ENCODE measurements at regions not wholly inside any gene's neighbourhood (a gene's known extent, or its start where the extent isn't known, plus 50 kb on each side); places are given as distances from the start of the nearest gene placed in this dataset.
"Not testable (repeated sequence)": the region's sequence is repeated elsewhere in the genome, so short reads cannot be mapped to it uniquely, and the experiment has no call there.

DNA sequence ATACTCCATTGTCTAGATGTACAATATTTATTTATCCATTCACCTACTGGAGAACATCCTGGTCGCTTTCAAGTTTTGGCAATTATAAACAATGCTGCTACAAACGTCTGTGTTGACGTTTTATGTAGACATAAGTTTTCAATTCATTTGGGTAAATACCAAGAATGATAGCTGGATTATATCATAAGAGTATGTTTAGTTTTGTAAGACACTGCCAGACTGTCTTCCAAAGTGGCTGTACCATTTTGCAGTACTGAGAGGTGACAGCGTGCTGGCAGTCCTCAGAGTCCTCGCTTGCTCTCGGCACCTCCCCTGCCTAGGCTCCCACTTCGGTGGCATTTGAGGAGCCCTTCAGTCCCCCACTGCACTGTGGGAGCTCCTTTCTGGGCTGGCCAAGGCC, 253.3 kb upstream of the INTU start:
- no peak for DNase-seq

DNA sequence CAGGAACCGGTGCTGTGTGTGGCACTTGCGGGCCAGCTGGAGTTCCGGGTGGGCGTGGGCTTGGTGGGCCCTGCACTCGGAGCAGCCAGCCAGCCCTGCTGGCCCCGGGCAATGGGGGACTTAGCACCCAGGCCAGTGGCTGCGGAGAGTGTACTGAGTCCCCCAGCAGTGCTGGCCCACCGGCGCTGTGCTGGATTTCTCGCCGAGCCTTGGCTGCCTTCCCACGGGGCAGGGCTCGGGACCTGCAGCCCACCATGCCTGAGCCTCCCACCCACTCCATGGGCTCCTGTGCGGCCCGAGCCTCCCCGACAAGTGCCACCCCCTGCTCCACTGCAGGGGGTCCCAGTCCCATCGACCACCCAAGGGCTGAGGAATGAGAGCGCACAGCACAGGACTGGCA, 252.8 kb upstream of the INTU start:
- DNase-seq = not testable (repeated sequence)

DNA sequence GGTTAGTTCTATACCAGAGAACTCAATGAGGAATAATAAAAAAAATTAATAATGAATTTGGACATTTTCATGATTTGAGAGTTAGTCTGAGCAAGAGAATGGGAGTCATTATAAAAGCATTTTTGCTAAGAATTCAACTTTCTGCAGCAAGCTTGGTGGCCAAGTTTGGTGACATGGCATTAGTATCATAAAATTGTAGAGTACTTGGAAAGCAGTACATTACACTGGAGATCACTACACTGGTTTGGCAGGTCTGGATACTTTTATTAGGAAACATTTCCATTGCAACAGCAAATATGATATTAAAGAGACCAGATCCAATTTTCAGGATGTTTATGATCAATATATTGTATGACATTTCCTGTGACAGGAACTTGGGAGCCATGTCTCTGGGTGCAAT, 249.1 kb upstream of the INTU start:
- no peak for DNase-seq

DNA sequence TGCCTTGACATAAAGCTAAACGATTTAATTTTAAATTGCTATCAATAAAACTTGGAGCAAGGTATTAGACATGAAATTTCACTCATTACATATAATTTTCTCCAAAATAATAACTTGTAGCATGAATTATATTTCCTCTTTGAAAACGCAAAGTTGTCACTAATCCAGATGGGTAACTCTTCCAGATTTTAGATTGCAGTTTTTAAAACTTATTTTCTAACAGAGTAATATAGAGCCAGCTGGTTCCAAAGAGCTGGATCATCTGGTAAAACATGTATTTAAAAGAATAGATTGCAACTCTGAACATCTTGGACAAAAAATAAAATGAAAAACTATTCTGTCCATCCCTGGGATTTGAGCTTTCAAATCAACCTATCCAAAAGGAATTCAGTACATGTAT, 238.2 kb upstream of the INTU start:
- DNase-seq = no peak

DNA sequence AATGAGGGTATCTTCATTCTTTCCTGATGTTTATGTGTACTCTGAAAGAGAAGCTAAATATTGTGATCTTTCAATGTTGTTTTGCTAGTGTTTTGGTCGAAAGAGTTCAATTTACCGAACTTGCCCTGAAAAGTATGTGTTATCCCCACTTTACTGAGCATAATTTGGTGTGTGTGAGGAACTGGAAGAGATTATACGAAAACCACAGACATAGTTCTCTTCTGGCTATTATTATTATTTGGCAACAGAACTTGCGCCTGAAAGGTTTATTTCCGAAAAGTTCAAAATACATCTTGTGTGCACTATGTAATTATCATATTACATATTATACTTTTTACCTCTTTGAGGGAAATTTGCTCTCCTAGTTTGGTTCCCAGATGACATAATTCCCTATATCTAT, 232.5 kb upstream of the INTU start:
- no peak for DNase-seq

DNA sequence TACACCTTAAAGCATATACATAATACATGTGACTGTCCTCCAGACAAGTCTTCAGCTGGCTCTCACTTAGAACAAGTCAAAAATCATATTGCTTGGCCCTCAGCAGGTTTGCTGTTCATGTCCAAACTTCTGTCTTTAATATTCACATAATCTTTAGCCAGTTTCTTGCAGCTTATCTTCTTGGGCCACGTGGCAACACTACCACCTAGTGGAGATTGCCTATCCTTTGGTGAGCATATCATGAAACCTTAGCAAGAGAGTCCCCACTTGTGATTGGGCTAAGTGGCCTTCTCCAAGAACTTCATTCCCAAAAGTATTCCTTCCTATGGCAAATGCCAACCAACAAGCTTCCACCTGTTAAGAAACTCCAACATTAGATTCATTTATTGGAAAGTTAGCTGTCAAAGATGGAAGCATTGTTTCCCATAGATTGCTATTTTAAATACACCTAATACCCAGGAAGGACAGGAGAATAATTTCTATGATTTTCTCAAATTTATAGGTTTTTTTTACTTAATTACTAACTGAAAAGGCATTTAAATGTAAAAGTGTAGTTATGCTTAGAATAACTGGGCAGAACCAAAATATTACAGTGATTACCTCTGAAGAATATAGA, 231.9 kb upstream of the INTU start:
- no peak for DNase-seq

DNA sequence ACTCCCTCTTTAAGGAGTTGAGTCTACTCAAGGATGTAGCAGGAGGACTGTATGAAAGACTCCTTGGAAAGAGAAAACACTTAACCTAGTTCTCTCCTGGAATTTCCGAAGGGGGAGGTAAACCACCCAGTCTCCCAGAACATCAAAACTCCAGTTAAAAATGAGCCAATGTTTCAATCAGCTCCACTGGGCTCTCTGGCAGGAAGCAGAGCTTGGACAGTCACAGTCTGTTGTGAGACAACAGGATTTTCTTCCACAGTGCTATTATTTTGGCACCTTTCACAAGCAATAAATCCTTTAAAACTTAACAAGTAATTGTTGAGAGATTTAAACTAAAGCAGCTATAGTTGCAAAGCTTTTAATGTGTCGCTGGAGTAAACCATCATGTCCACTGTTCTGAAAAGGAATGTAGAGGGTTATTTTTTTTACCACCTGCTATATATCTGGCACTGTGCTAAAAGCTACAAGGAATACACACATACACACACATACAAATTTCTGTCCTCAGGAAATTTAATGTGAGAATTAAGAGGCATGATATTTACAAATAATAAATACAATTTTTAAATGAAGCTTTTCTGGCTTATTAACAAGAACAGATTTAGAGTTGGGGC, 229.2 kb upstream of the INTU start:
- no peak for DNase-seq

DNA sequence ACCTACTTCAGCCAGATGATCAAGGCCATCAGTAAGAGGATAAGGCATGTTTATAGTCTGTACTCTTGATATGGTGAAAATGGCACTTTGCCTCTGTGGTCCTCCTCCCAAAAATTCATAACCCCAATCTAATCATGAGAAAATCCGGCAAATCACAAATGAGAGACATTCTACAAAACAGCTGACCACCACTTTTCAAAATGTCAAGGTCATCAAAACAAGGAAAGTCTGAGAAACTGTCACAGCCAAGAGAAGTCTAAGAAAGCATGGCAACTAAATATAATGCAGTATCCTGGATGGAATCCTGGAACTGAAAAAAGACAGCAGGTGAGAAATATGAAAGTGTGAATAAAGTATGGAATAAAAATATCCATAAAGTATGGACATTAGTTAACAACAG, 226.6 kb upstream of the INTU start:
- DNase-seq = no peak

DNA sequence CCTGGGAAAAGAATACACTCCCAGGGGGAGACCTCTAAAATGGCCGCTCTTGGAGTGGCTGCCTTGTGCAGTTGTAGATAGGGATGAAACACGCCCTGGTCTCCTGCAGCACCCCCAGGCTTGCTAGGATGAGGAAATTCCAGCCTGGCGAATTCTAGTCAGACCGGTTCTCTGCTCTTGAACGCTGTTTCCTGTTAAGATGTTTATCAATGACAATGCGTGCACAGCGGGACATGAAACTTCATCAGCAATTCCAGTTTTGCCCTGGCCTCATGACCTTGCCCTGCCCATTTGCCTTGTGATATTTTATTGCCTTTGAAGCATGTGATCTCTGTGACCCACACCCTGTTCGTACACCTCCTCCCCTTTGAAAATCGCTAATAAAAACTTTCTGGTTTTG, 225.2 kb upstream of the INTU start:
- peak; percentile 48 for DNase-seq

DNA sequence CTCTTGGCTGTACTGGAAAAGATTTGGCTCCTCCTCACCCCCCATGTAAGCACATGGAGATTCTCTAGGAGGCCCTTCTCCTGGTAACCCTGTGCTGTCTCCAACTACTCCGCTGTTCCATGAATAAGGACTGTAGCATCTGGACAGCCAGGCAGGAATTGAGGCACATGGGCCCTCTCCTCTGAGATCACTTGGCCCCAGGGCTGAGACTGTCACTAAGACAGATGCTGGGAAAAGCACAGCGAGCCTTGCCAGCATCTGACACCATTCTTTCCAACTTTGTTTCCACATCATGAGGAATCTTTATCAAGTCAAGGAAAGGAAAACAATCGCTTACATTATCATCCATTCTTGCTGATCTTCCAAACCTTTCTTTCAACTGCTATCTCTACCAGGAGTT, 222.6 kb upstream of the INTU start:
- no peak for DNase-seq

DNA sequence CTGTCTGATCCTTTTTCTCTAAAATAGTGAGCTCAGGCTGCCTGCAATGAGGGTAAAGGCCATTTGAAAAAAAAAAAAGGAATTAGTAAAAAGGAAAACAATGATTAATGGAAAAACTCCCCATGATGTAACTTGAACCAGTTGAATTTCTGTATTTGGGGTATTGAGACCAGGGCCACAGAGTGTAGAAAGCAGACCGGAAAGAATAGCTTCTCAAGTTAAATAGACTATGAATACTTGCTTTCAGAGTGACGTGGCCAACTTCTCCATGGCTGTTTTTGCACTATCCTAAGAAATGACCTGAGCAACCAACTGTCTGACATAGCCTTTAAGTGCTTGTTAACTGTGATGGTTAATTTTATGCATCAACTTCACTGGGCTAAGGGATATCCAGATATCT, 222.1 kb upstream of the INTU start:
- no peak for DNase-seq

DNA sequence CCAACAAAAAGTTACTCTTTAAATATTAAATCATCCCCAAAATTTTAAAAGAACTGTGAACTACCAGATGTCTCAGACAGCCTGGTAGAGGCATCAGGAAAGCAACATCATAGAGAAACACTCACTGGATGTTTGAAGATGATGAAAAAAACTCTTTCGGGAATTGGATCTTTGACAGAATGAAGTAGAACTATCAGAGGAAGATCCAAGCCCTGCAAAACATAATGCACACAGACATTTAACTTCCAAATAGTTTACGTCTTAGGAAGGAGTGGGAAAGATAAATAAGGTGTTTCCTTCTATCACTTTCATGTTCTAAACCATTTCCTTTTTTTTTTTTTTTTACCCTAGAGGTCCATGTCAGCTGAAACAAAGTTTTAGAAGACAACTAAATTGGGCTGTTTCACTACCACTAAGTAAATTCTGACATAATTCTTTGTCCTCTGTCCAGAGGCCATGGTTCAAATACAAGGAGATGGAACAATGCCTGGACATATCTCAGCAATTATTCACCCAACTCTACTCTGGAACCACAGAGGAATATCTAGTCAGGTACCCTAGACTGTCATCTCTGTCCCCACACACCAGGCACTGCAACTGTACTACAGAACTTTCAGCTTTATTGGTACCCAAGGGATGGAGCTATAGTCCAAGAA, 217.7 kb upstream of the INTU start:
- DNase-seq = no peak

DNA sequence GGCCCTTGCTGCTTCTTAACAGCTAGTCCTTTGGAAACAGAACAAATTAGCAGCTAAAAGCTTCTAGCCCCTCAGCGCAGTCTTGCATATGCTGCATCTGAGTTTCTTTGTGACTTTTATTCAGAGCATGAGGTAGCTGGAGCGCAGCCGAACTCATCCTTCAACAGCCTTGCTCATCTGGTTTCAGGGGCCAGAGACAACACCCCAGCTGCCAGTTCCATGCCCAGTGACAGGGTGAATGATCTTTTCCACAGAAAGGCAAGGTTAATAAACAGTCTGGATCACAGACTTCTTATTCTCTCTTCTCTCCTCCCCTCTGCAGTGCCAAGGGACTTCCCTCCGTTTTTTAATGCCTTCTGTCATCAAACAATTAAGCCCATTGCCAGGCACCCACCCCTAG, 216.6 kb upstream of the INTU start:
- no peak for DNase-seq

DNA sequence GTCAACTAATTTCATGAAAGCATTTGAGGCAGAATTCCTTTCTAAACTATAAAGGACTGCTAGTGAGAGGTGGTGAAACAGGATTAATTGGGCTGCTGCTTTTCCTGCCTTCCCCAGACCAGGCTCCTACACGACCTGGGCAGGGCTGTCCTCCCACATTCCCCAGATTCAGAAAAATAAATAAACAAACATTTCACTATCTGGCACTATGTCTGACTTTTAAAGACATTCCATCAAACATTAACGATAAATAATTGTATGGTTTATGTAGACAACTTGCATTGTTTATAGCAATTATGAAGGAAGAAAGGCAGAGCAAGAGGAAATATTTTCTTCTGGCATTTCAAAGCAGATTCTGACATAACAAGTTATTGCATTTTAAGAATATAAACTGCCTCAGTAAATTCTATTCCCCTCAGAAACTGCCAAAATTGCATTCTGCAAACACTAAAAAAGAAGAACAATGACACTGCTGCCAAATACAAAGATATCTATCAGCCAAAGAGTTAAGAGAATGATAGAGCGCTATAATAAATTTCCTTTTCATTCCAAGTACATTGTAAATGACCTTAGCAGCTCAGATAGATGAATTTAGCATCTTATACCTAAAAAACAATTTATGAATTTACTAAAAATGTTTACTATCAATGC, 214.7 kb upstream of the INTU start:
- DNase-seq = no peak

DNA sequence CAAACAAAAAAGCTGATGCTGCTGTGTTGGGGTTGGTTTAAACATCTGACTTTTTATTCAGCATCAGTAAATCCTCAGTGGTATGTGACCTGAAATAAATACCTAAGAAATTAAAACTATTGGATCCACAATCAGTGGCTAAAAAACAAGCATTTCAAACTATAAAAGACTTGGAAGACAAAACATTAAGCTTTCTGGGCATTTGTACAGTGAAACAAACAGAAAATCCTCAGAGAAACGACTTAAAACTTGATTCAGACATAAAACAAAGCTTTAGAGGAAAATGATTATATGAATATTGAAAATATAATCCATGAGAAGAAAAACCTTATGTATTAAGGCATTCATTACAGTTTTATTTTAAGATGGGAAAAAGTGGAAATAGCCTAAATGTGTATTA, 213.3 kb upstream of the INTU start:
- DNase-seq = no peak

DNA sequence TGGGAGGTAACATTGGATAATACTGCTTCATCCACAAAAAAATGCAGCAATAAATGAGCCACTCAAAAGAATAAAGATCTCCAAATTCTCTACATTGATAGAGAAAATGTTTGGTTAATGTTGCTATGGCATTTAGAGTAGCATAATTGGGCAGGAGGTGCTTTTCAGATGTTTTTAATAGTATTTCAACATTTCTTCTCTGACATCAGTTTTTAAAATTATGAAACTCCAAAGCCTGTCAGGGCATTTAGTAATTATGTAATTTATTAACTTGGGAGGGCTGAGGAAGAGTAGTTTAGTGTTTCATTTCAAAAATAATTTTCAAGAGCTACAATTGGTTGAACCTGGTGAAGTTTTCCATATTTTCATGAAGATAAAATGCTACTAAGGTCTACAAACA, 211.3 kb upstream of the INTU start:
- no peak for DNase-seq

DNA sequence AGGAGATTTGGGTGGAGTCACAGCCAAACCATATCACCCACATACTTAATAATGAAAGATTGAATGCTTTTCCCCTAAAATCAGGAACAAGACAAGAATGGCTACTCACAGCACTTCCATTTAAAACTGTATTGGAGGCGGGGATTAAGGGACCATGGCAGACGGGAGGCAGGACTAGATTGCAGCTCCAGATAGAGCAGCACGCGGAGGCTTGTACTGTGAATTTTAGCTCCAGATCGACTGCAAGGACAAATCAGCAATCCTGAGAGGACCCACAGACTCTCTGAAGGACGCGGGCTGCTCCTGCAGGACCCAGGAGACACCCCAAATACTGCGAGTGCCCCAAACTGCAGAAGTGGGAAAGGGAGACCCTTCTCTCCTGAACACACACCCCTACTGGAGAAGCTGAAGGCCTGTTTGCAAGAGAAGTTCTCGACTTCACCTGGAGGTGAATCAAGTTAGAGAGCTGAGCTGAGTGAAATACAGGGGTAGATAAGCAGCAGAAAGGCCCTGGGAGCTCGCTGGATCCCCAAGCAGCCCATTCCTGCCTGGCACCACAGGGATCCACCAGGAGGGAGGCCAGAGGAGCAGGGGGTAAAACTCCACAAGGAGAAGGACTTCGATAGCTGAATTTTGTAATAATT, 207.4 kb upstream of the INTU start:
- DNase-seq = no peak

DNA sequence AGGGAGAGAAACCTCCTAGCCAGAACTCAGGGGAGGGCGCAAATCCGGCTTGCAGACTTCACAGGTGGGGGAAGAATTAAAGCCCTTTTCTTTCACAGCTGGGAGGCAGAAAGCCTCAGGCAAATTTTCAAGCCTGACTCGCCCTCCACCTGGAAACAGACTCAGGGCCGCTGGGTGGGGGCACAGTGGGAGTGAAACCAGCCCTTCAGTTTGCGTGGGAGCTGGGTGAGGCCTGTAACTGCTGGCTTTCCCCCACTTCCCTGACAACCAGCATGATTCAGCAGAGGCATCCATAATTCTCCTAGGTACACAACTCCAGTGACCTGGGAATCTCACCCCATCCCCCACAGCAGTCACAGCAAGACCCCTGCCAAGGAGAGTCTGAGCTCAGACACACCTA, 206.9 kb upstream of the INTU start:
- no peak for DNase-seq

DNA sequence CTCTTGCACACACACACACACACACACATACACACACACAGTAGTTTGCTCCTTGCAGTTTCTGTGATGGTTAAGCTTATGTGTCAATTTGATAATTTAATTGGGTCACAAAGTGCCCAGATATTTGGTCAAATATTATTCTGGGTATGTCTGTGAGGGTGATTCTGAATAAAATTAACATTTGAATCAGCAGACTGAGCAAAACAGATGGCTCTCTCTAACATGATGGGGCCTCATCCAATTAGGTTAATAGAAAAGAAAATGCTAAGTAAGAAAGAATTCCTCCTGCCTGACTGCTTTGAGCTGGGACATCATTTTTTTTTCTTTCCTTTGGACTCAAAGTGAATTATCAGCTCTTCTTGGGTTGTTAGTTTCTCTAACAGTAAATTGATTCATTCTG, 191.2 kb upstream of the INTU start:
- DNase-seq = no peak

DNA sequence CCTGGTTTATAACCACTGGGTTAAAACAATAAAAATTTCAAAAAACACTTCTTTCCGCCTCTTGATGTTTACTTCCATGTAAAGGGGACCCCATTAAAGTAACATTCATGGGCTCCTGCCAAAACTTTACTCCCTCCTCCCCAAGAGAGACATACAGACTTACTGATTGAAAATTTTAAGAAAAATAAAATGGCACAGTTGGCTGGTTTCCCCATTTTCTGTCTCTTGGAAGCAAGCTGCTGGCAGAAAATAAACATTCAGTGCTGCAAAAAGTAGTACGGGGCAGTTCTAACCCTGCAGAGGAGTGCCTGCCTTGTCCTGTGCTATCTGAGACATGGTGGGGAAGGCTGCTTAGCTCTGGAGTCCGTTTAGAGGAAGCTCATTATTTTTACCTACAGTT, 187.3 kb upstream of the INTU start:
- DNase-seq = no peak

DNA sequence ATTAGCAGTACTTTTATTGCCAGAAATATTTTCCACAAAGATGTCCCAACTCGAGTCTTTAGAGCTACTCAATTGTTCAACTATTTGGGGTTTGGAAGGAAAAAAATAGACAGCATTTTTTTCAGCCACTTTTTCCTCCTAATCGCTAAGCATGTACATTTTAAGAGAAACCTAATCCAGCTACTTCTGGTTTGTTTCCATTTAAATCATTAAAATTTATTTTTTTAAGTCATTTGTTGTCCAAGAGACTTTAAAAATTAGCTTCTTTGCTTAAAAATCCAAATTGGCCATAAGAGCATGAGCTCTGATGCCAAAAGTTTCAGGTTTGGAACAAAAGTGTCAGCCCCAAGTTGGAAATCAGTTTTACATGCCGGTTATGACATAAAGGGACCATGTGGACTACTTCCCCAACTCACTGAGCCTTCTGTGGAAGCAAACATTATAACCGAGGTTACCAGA, 186.3 kb upstream of the INTU start:
- no peak for DNase-seq

DNA sequence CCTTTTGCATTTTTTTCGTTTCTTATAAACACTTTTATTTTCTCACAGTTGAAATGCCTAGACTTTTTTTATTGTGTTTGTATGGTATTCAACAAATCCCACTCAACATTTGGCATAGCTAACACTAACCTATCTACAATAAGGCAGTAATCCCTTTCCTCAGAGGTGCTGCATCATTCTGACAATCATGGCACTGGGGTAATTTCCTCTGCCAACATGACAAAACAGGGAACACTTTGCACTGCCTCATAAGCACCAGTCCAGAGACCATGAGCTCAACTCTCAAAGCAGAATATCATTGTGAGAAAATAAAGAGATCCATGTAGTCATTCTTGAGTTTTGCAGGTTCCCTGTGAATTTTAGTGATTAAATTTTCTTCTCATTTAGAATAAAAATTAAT, 183.8 kb upstream of the INTU start:
- DNase-seq = no peak

DNA sequence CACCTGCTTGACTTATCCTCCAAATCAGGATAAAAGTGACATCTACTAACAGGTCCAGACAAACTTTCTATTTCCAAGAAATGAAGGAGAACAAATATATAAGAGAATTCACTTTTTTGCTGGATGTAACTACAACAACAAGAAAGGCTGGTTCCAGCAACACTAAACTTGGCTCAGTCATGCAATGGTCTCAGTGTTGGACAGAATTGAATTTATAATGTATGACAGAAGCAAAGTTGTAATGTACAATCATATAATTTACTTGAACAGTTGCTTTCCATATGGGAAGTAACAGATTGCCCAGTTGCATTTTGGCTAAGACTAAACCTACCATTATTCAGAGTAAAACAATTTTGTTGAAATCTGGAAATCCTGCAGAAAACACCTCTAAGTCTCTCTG, 183.3 kb upstream of the INTU start:
- no peak for DNase-seq

DNA sequence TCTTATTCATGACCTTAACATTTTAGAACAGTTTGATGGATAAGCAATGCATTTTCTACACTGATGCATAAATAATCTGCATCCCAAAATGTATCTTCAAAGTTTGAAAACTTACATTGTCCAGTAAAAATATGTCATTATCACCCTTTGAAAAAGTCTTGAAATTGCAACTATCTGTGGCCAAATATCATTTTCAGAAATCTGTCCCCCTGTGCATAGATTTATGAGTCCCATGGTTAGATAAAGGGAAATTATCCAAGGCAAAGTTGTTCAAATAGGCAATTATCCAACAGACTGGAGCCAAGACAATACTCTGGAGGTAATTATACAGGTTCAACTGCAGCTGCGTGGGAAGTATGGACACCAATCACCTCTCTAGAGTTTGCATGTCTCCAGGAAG, 182.5 kb upstream of the INTU start:
- no peak for DNase-seq

All from DMS153 (cell line).